Superior temporal gyrus (tissue), 1 donor: ENCODE measurements at regions not wholly inside any gene's neighbourhood (a gene's known extent, or its start where the extent isn't known, plus 50 kb on each side); places are given as distances from the start of the nearest gene placed in this dataset.
"Not testable (repeated sequence)": the region's sequence is repeated elsewhere in the genome, so short reads cannot be mapped to it uniquely, and the experiment has no call there.

Experiments
- DNase-seq: peaks from one replicate; pipeline ENCODE4 v3.0.0-alpha.2; 2016; ENCODE audit errors: extremely low spot score

- no peak for DNase-seq
These were observed 380.2 kb downstream of the CDH10 start for GRCh38 chr5:24264547-24264946.

DNA sequence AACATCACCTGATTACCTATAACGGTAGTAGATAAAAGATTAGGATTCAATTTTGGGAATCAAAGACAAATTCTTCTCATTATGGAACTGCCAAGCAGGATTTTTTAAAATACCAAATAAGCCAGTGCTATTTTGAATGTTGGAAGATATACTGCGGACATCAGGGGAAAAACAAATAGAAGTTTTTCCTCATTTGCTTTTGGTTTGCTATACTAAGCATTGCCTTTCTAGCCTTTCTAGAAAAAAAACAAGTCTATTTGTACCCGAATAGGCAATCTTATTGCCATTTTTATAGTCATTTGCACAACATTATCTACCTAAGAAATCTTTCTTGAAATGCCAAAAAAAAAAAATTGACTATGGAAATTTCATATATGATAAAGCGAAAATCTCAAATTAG is 379.5 kb downstream of the CDH10 start:
- peak; percentile 55 for DNase-seq

DNA sequence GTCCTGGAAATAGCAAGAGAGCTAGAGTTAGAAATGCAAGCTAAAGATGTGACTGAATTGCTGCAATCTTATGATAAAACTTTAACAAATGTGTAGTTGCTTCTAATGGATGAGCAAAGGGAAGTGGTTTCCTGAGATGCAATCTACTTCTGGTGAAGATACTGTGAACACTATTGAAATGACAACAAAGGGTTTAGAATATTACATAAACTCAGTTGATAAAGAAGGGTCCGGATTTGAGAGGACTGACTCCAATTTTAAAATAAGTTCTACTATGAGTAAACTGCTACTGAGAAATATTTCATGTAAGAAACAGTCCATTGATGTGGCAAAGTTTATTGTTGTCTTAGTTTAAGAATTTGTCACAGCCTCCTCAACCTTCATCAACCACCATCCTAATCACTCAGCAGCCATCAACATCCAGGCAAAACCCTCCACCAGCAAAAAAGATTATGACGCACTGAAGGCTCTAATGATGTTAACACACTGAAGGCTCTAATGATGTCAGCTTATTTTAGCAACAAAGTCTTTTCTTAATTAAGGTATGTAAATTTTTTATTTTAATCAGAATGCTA is 376.2 kb downstream of the CDH10 start:
- DNase-seq: peak; percentile 26

DNA sequence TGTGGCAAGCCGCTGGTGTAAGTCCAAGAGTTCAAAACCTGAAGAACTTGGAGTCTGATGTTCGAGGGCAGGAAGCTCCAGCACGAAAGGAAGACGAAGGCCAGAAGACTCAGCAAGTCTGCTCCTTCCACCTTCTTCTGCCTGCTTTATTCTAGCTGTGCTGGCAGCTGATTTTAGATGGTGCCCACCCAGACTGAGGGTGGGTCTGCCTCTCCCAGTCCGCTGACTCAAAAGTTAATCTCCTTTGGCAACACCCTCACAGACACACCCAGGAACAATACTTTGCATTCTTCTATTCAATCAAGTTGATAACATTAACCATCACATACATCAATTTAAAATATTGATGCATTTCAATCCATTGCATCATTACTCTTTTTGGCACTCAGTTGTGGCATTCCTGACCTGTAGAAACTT is 373.1 kb downstream of the CDH10 start:
- DNase-seq: not testable (repeated sequence)

GRCh38 chr5:24272741-24273140 is 372.0 kb downstream of the CDH10 start:
- DNase-seq: peak; percentile 18

DNA sequence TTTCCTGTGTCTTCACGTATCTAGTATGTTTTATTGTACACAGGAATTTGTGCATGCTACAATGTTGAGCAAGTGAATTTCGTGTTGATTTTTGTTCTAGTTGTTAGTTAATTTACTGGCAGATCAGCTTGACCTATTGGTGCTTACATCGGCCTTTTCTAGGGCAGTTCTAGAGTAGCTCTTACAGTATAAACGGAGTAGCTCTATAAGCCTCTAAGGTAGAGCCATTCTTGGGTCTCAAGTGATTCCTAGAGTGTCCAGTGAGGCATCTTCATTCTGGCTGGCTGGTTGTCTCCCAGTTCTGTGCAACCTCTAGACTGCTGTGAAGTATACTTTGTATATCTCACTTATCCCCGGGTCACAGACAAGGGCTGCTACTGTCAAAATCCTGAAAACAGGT is 364.6 kb downstream of the CDH10 start:
- DNase-seq: no peak

- DNase-seq: no peak
These were observed 363.0 kb downstream of the CDH10 start for GRCh38 chr5:24281818-24282217.

GRCh38 chr5:24289582-24290335 is 355.0 kb downstream of the CDH10 start:
- DNase-seq: no peak

GRCh38 chr5:24290536-24290935 is 354.2 kb downstream of the CDH10 start:
- no peak for DNase-seq

GRCh38 chr5:24291916-24292315 is 352.9 kb downstream of the CDH10 start:
- no peak for DNase-seq

GRCh38 chr5:24294333-24294732 is 350.4 kb downstream of the CDH10 start:
- DNase-seq: no peak

- no peak for DNase-seq
These were observed 330.7 kb downstream of the CDH10 start for GRCh38 chr5:24314106-24314505.

GRCh38 chr5:24320643-24321042 is 324.1 kb downstream of the CDH10 start:
- DNase-seq: no peak

DNA sequence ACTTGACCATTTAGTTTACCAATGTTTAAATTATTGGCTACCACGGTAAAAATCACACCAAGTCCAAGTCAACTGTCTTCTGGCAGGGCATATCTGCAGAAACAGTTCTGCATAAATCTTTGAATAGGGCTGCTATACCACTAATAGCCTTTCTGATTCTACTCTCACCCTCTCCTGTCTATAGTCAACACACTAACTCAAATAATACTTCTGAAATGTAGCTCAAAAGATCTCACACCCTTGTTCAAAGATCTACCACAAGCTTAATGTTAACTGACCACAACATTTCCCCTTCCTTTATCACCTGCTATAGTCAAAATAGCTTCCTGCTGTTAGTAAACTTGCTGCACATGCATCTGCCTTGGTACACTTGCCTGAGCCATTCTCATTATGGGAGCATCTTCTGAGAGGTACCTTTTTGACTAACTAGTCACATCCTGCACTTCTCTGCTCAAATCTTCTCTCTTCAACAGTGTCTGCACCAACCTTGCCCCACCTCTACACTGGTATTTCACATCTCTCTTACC is 319.4 kb downstream of the CDH10 start:
- DNase-seq: no peak

DNA sequence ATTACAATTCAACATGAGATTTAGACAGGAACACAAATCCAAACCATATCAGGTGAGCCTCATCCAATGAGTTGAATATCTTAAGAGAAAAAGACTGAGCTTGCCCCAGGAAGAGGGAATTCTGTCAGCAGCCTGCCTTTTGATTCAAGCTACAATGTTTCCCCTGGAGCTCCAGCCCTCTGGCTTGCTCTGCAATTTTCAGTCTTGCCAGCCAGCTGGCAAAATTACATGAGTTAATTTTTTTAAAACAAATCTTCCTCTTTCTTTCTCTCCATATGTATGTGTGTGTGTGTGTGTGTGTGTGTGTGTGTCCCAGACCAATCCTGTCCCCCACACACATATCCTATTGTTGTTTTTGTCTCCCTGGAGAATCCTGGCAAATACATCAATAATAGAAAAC is 313.2 kb downstream of the CDH10 start:
- no peak for DNase-seq

- no peak for DNase-seq
These were observed 297.6 kb downstream of the CDH10 start for GRCh38 chr5:24347158-24347557.

- no peak for DNase-seq
These were observed 293.5 kb downstream of the CDH10 start for GRCh38 chr5:24351285-24351684.

- DNase-seq: no peak
These were observed 291.8 kb downstream of the CDH10 start for GRCh38 chr5:24353016-24353415.

DNA sequence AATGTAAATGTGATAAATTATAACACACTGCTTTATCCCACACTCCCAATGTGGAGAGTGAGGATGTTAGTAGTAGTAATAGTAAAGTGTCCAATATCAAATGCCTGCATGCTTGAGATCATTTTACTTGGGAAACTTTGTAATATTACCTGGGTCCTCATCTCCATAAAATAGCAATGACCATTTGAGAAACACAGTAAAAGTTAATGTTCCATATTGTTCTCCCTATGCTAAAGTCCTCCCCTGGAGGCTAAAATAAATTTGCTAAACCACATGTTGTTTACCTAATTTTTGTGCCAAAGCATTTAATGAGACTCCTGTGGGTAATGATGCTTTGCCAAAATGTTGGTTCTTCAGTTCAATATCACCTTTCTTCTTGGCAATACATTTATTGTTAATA is 291.2 kb downstream of the CDH10 start:
- no peak for DNase-seq

DNA sequence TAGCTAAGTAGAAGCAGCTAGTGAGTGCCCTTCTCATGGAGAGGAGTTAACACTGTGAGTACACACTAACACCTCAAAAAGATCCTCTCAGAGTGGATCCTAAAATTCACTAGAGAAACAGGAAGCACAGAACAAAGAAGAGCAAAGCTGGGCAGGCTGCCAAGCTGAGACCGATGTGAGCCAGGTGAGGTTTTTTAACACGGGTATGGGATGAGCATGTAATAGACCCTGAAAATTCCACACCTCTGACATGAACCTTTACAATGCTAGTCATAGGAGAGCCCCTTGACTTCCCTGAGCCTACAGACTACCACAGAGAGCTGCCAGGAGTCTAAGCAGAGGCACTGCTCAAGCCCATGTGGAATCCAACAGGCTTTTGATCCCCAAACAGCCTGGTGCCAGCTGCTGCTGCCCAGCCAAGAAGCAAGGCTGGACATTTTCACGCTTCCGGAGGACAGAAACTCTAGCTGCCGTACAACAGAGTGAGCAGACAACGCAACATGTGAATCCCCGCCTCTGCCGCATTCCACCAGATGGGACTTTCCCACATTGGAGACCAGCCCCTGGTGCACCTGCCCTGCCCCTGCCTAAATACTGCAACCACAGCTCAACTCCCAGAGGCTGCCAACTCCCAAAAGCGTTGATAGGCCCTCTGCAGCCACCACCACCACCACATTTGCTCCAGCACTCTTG is 280.8 kb downstream of the CDH10 start:
- no peak for DNase-seq

DNA sequence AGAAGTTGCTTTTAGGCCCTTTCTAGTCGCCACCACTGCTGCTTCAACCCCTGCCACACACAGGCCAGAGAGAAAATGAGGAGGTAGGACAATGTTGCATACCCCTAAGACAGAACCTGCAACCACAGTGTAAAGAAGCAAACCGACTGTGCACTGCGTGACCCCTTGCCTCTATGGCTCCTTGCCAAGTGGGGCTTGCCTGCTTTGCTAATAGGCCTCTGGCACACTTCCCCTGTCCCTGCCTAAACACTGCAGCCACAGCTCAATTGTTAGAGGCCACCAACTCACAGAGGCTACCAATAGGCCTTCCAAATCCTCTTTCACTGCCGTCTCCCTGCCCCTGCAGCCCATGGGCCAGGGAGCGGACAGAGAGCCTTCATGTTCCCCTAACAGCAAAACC is 280.1 kb downstream of the CDH10 start:
- no peak for DNase-seq

- no peak for DNase-seq
These were observed 279.4 kb downstream of the CDH10 start for GRCh38 chr5:24365406-24365805.

DNA sequence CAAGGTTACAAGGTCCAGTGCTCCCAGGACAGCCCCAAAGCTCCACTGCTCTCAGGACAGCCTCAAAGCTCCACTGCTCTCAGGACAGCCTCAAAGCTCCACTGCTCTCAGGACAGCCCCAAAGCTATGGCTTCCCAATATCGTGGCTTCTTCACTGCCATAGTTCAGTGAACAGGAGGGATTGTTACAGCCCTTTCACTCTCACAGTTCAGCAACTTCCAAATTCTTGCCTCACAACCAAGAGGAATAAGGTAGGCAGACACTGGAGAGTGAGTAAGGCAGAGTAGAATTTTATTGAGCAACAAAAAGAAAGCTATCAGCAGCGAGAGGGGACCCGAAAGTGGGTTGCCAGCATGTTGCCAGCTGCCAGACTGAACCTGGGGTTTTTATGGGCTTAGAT is 277.6 kb downstream of the CDH10 start:
- DNase-seq: no peak
